ENCODE measurements at regions not wholly inside any gene's neighbourhood (a gene's known extent, or its start where the extent isn't known, plus 50 kb on each side); places are given as distances from the start of the nearest gene placed in this dataset.

- CTCF ChIA-PET, result no interaction called here
These were observed 97.3 kb upstream of the API5 start for GRCh38 chr11:43214471-43214870.

GRCh38 chr11:43217849-43218248, 93.9 kb upstream of the API5 start:
- ATAC-seq (no peak), DNase-seq (ENCODE audit: low read depth, low spot score) (no peak)
- Histone ChIP-seq H3K9me3 (ENCODE audit: control insufficient read depth, insufficient read depth, low read depth, low read length) (0 out of 2 replicates have a peak, but pooled peaks cover 2% of the 10 kb centered on the region), H3K27ac (ENCODE audit: low read length) (no peak overlapping the region), H3K4me1 (ENCODE audit: control insufficient read depth, insufficient read depth, low read length) (no peaks in the 10 kb centered on the region), H3K27me3 (ENCODE audit: control insufficient read depth, insufficient read depth, low read length) (no peaks in the 10 kb centered on the region), H3K36me3 (ENCODE audit: control insufficient read depth, insufficient read depth, low read length) (no peaks in the 10 kb centered on the region), H3K4me3 (ENCODE audit: low read depth in 2 of 2, low read length in 2 of 2) (no peak overlapping the region)
- in situ Hi-C loops (cut with HindIII; ENCODE audit: low pct_unique_long_range_greater_than_20kb, low sequenced_read_pairs) (no loop called here), intact Hi-C loops (cut with micrococcal nuclease; ENCODE audit: unreplicated experiment) (no loop called here)
- ChIA-PET POLR2A (no interaction called here), CTCF (no interaction called here)
- no TSS peak for BruUV-seq (replicated peaks)
- TF ChIP-seq POLR2AphosphoS5 (IDR thresholded peaks at IDR 0.05; ENCODE audit: low read depth, low read length), result no peak
- no peak for TF ChIP-seq CTCF (IDR thresholded peaks at IDR 0.05)
- TF ChIP-seq SIN3A (IDR thresholded peaks at IDR 0.05; ENCODE audit: borderline replicate concordance, insufficient read depth, low read depth, low read length), result no peak
- TF ChIP-seq, protein P1, sequence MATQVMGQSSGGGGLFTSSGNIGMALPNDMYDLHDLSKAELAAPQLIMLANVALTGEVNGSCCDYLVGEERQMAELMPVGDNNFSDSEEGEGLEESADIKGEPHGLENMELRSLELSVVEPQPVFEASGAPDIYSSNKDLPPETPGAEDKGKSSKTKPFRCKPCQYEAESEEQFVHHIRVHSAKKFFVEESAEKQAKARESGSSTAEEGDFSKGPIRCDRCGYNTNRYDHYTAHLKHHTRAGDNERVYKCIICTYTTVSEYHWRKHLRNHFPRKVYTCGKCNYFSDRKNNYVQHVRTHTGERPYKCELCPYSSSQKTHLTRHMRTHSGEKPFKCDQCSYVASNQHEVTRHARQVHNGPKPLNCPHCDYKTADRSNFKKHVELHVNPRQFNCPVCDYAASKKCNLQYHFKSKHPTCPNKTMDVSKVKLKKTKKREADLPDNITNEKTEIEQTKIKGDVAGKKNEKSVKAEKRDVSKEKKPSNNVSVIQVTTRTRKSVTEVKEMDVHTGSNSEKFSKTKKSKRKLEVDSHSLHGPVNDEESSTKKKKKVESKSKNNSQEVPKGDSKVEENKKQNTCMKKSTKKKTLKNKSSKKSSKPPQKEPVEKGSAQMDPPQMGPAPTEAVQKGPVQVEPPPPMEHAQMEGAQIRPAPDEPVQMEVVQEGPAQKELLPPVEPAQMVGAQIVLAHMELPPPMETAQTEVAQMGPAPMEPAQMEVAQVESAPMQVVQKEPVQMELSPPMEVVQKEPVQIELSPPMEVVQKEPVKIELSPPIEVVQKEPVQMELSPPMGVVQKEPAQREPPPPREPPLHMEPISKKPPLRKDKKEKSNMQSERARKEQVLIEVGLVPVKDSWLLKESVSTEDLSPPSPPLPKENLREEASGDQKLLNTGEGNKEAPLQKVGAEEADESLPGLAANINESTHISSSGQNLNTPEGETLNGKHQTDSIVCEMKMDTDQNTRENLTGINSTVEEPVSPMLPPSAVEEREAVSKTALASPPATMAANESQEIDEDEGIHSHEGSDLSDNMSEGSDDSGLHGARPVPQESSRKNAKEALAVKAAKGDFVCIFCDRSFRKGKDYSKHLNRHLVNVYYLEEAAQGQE (IDR thresholded peaks at IDR 0.05; ENCODE audit: insufficient read depth in 1 of 2, low read depth in 2 of 2, low read length in 1 of 2), result no peak
- no peak for TF ChIP-seq TCF7L2 (IDR thresholded peaks at IDR 0.05; ENCODE audit: low read depth, low read length)

More at GRCh38 chr11:43214471-43214870, 97.3 kb upstream of the API5 start:
- Histone ChIP-seq H3K27me3 (ENCODE audit: control insufficient read depth, insufficient read depth, low read length) (no peaks in the 10 kb centered on the region), H3K4me1 (ENCODE audit: control insufficient read depth, insufficient read depth, low read length) (no peaks in the 10 kb centered on the region), H3K27ac (ENCODE audit: low read length) (no peak overlapping the region), H3K4me3 (ENCODE audit: low read depth in 2 of 2, low read length in 2 of 2) (no peak overlapping the region), H3K9me3 (ENCODE audit: control insufficient read depth, insufficient read depth, low read depth, low read length) (0 out of 2 replicates have a peak, but pooled peaks cover 2% of the 10 kb centered on the region), H3K36me3 (ENCODE audit: control insufficient read depth, insufficient read depth, low read length) (no peaks in the 10 kb centered on the region)
- TF ChIP-seq CTCF (IDR thresholded peaks at IDR 0.05), result no peak
- TF ChIP-seq SIN3A (IDR thresholded peaks at IDR 0.05; ENCODE audit: borderline replicate concordance, insufficient read depth, low read depth, low read length), result no peak
- TF ChIP-seq TCF7L2 (IDR thresholded peaks at IDR 0.05; ENCODE audit: low read depth, low read length), result no peak
- TF ChIP-seq, protein P1 (IDR thresholded peaks at IDR 0.05; ENCODE audit: insufficient read depth in 1 of 2, low read depth in 2 of 2, low read length in 1 of 2), result peak in 1 of 2 experiments; percentile 65; a peak in 2 of 4 replicates
- no peak for TF ChIP-seq POLR2AphosphoS5 (IDR thresholded peaks at IDR 0.05; ENCODE audit: low read depth, low read length)
- no peak for DNase-seq (ENCODE audit: low read depth, low spot score)
- in situ Hi-C loops (cut with HindIII; ENCODE audit: low pct_unique_long_range_greater_than_20kb, low sequenced_read_pairs), result no loop called here
- no peak for ATAC-seq
- no TSS peak for BruUV-seq (replicated peaks)
- intact Hi-C loops (cut with micrococcal nuclease; ENCODE audit: unreplicated experiment), result no loop called here
- POLR2A ChIA-PET, result no interaction called here

Measured in Panc1 (cell line).